GM20000 (cell line): ENCODE measurements at regions not wholly inside any gene's neighbourhood (a gene's known extent, or its start where the extent isn't known, plus 50 kb on each side); places are given as distances from the start of the nearest gene placed in this dataset.

ENCODE experiments used
- DNase-seq: peaks from one replicate; pipeline ENCODE4 v3.0.0; 2012; ENCODE audit warnings: low spot score
- TF ChIP-seq, protein P1 (sequence below): IDR thresholded peaks from 2 replicates; pipeline ENCODE4 v1.5.1; 2012; ENCODE audit warnings: mild to moderate bottlenecking, control low read depth; ENCODE audit errors: extremely low read depth, missing control alignments

DNA sequence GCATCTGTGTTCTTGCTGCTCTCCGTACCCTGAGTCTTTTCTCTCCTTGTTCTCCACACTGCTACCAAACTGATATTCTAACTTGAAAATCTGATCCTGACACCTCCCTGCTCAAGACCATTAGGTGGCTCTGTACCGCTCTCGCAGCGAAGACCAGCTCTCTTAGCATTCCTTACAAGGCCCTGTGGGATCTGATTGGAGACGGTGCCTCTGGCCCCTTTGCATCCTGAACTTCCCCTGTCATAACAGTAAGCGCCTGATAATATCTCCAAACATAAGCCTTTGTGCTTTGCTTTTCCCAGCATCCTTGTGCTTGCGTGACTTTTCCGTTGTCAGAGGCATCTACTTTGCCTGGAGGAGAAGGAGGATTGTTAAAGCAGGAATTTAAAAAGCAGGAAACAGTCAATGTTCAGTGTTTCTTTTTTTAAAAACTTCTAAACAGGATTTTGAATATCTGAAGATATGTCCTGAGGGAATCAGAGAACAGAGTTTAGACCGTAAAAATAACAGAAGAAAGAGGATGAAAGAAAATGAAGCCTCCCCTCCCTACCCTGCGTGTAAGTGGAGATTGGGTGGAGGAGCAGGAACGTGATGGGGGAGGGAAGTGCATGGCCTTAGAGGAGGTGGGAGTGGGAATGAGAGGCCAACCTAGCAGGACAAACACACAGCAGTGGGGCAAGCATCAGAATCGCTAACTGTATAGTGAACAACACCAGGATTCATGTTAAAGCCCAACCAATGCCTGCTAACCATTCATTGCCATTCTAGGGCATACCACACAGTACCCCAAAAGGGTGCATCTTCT, 89.2 kb upstream of the STMND1 start:
- TF ChIP-seq, protein P1, sequence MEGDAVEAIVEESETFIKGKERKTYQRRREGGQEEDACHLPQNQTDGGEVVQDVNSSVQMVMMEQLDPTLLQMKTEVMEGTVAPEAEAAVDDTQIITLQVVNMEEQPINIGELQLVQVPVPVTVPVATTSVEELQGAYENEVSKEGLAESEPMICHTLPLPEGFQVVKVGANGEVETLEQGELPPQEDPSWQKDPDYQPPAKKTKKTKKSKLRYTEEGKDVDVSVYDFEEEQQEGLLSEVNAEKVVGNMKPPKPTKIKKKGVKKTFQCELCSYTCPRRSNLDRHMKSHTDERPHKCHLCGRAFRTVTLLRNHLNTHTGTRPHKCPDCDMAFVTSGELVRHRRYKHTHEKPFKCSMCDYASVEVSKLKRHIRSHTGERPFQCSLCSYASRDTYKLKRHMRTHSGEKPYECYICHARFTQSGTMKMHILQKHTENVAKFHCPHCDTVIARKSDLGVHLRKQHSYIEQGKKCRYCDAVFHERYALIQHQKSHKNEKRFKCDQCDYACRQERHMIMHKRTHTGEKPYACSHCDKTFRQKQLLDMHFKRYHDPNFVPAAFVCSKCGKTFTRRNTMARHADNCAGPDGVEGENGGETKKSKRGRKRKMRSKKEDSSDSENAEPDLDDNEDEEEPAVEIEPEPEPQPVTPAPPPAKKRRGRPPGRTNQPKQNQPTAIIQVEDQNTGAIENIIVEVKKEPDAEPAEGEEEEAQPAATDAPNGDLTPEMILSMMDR, result no peak
- DNase-seq, result no peak

DNA sequence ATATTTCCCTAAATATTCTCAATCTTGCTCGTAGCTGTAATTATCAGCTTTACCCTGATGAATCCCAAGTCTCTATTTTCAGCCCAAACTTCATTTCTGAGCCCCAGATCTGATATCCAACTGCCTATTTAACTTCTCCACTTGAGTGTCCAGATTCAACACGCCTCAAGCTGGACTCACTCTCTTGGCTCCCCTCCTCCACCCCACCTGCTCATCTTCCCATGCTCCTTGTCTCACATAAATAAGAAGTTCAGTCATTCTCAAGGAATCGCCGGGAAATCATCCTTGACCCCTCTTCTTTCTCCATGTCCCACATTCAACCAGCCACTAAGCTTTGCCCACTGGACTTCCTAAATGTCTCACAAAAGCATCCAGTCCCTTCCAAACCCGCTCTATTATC, 89.9 kb upstream of the STMND1 start:
- DNase-seq, result no peak
- TF ChIP-seq, protein P1, result no peak

DNA sequence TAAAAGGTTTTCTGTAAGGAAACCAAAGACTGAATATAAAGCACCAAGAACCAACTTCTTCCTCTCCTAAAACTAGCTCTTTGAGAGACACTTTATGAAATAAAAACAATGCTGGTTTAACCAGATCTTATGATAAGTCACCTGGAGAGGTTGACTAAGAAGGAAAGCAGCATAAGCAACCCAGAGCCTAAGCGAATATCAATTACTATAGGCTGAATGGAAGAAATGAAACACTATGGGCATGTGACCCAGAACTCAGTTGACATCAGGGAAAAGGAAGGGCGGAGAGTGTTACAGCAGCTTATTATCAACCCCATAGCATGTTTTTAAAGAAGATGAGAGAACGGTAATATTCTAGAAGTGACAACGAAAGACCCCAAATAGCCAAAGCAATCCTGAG, 94.1 kb upstream of the STMND1 start:
- TF ChIP-seq, protein P1, result no peak
- DNase-seq, result no peak

DNA sequence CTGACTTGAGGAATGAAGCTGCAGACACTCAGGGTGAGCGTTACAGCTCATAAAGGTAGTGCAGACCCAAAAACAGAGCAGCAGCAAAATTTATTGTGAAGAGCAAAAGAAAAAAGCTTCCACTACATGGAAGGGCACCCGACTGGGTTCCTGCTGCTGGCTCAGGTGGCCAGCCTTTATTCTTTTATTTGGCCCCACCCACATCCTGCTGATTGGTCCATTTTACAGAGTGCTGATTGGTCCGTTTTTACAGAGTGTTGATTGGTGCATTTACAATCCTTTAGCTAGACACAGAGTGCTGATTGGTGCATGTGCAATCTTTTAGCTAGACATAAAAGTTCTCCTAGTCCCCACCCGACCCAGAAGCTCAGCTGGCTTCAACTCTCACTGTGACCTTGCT, 95.3 kb upstream of the STMND1 start:
- DNase-seq, result no peak
- TF ChIP-seq, protein P1, result no peak

DNA sequence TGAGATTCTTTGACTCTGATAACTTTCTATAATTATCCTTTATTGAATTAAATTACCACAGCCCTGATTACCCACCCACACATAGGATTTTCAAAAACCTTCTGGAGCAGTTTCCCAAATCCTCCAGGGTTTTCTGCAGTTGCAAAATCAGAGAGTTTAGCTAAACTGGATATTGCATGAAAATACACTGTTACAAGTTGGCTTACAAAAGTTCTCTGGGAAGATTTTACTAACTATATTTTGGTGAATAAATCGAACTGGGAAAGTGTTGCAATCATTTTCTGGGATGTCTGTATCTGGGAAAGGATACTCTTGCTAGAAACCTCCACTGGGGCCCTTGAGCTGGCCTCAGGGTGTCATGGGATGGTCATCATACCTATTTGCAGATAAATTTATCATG, 97.6 kb upstream of the STMND1 start:
- TF ChIP-seq, protein P1, result no peak
- DNase-seq, result no peak

DNA sequence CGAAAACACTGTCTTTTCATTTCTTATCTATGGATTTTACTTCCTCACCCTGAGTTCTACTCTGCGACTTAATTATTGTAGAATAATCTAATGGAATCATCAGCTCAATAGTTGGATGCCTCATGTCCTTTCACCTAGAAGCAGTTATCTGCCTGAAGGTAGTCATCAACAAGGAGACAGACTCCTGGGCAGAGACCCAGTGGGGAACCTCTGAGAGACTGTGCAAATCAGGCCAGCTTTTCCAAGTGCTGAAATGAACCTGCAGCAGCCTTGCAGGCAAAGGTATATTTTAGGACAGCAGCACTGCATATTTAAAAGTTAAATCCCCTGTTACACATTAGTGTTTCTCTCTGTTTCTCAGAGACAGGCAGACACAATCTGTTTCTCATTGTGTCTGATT, 99.7 kb upstream of the STMND1 start:
- DNase-seq, result no peak
- TF ChIP-seq, protein P1, result no peak

DNA sequence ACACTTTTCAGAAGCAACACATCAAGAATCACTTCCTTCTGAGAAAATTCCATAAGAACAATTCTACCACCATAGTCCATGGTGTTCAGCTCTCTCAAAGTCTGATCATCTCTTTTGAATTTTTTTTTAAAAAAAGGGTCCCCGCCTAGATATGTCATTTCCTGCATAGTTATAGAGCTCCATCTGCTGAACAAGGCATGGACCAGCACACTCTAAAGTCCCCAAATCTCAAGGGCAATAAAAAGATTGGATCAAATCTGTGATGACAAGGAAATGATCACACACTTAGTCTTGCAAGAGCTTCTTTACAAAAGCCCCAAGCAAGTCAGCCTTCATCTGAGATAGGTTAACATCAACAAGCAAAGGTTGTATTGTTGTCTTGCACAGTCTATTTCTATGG, 100.7 kb upstream of the STMND1 start:
- no peak for DNase-seq
- TF ChIP-seq, protein P1, result no peak
